ENCODE measurements at regions not wholly inside any gene's neighbourhood (a gene's known extent, or its start where the extent isn't known, plus 50 kb on each side); places are given as distances from the start of the nearest gene placed in this dataset.

DNA sequence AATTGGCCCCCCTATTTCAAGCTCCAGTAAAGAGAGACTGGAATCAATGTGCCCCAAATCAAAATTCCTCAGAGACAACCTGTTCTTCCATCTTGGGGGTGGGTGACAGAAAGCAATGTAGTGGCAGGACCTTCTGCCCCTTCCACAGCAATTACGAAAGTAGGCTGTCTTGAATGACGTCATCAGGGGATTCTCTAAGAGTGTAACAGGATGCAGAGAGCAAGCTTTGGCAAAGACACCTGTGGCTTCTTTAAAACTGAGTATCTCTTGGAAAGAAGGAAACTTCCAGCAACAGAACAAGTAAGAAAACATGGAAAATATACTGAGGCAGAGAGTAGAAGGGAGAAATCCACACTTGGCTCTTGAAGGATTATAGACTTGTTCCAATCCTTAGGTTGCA, 247.6 kb upstream of the PDE4D start:
- TF ChIP-seq, protein P1, sequence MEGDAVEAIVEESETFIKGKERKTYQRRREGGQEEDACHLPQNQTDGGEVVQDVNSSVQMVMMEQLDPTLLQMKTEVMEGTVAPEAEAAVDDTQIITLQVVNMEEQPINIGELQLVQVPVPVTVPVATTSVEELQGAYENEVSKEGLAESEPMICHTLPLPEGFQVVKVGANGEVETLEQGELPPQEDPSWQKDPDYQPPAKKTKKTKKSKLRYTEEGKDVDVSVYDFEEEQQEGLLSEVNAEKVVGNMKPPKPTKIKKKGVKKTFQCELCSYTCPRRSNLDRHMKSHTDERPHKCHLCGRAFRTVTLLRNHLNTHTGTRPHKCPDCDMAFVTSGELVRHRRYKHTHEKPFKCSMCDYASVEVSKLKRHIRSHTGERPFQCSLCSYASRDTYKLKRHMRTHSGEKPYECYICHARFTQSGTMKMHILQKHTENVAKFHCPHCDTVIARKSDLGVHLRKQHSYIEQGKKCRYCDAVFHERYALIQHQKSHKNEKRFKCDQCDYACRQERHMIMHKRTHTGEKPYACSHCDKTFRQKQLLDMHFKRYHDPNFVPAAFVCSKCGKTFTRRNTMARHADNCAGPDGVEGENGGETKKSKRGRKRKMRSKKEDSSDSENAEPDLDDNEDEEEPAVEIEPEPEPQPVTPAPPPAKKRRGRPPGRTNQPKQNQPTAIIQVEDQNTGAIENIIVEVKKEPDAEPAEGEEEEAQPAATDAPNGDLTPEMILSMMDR (IDR thresholded peaks at IDR 0.05): no peak
- no peak for TF ChIP-seq POLR2A (IDR thresholded peaks at IDR 0.05)
- TF ChIP-seq POLR2AphosphoS5 (IDR thresholded peaks at IDR 0.05): no peak
